SK-N-SH treated with all-trans-retinoic acid at 6 μM for 48 hours (cell line): ENCODE measurements at regions not wholly inside any gene's neighbourhood (a gene's known extent, or its start where the extent isn't known, plus 50 kb on each side); places are given as distances from the start of the nearest gene placed in this dataset.

Source experiments
- ATAC-seq: fragments of 200-7000 bp; cut with Tn5 transposase; 3 replicates; pipeline ENCODE4 v1.9.1; 2020; ENCODE audit warnings: mild to moderate bottlenecking, moderate library complexity
- ARNTL ChIP-seq: fragments of 450-650 bp; formaldehyde crosslinking; IDR thresholded peaks from 2 replicates; pipeline ENCODE4 v1.5.0; 2020; ENCODE audit warnings: low read depth, mild to moderate bottlenecking, moderate library complexity, borderline replicate concordance
- BACH2 ChIP-seq: fragments of 250-450 bp; sonication (Bioruptor Pico); IDR thresholded peaks from 2 replicates; pipeline ENCODE4 v1.9.0; 2021; ENCODE audit warnings: mild to moderate bottlenecking, borderline replicate concordance
- CSDC2 ChIP-seq: fragments of 250-450 bp; sonication (Bioruptor Pico); IDR thresholded peaks from 2 replicates; pipeline ENCODE4 v1.5.0; 2020; ENCODE audit warnings: mild to moderate bottlenecking, moderate library complexity
- CSRNP3 ChIP-seq: fragments of 250-450 bp; sonication (Bioruptor Pico); IDR thresholded peaks from 2 replicates; pipeline ENCODE4 v1.5.1; 2021; ENCODE audit warnings: mild to moderate bottlenecking, moderate library complexity
- ESRRG ChIP-seq: fragments of 250-450 bp; sonication (Bioruptor Pico); IDR thresholded peaks from 2 replicates; pipeline ENCODE4 v1.6.1; 2021; ENCODE audit warnings: mild to moderate bottlenecking
- GLIS3 ChIP-seq: fragments of 250-450 bp; sonication (Bioruptor Pico); IDR thresholded peaks from 2 replicates; pipeline ENCODE4 v1.5.0; 2020; ENCODE audit warnings: mild to moderate bottlenecking, moderate library complexity
- ISL1 ChIP-seq: fragments of 250-450 bp; sonication (Bioruptor Pico); IDR thresholded peaks from 2 replicates; pipeline ENCODE4 v2.1.2; 2022; ENCODE audit warnings: mild to moderate bottlenecking, moderate library complexity
- OSR1 ChIP-seq: fragments of 250-450 bp; sonication (Bioruptor Pico); IDR thresholded peaks from 2 replicates; pipeline ENCODE4 v1.8.0; 2022; ENCODE audit warnings: moderate library complexity, mild to moderate bottlenecking, inconsistent platforms
- PATZ1 ChIP-seq: fragments of 250-450 bp; sonication (Bioruptor Pico); IDR thresholded peaks from 2 replicates; pipeline ENCODE4 v1.8.0; 2020; ENCODE audit warnings: mild to moderate bottlenecking, moderate library complexity, borderline replicate concordance
- POU6F1 ChIP-seq: fragments of 250-450 bp; sonication (Bioruptor Pico); IDR thresholded peaks from 2 replicates; pipeline ENCODE4 v1.8.0; 2021; ENCODE audit warnings: low read depth, mild to moderate bottlenecking, moderate library complexity, borderline replicate concordance
- PPARA ChIP-seq: fragments of 250-450 bp; sonication (Bioruptor Pico); IDR thresholded peaks from 2 replicates; pipeline ENCODE4 v1.5.0; 2020; ENCODE audit warnings: mild to moderate bottlenecking, borderline replicate concordance
- RARB ChIP-seq: fragments of 250-450 bp; sonication (Bioruptor Pico); IDR thresholded peaks from 2 replicates; pipeline ENCODE4 v1.8.0; 2021; ENCODE audit warnings: mild to moderate bottlenecking, moderate library complexity
- SNAI2 ChIP-seq: fragments of 250-450 bp; sonication (Bioruptor Pico); IDR thresholded peaks from 2 replicates; pipeline ENCODE4 v1.5.0; 2020; ENCODE audit warnings: mild to moderate bottlenecking, moderate library complexity
- TCF4 ChIP-seq: fragments of 250-450 bp; sonication (Bioruptor Pico); IDR thresholded peaks from 2 replicates; pipeline ENCODE4 v1.8.0; 2021; ENCODE audit warnings: mild to moderate bottlenecking, moderate library complexity, borderline replicate concordance
- TOX ChIP-seq: fragments of 250-450 bp; sonication (Bioruptor Pico); IDR thresholded peaks from 2 replicates; pipeline ENCODE4 v1.8.0; 2021; ENCODE audit warnings: mild to moderate bottlenecking, moderate library complexity, borderline replicate concordance
- TSHZ2 ChIP-seq: fragments of 250-450 bp; sonication (Bioruptor Pico); IDR thresholded peaks from 2 replicates; pipeline ENCODE4 v1.5.0; 2020; ENCODE audit warnings: mild to moderate bottlenecking, moderate library complexity
- ZC3H10 ChIP-seq: fragments of 250-450 bp; sonication (Bioruptor Pico); IDR thresholded peaks from 2 replicates; pipeline ENCODE4 v1.5.1; 2021; ENCODE audit warnings: mild to moderate bottlenecking, moderate library complexity
- ZFP3 ChIP-seq: fragments of 250-450 bp; sonication (Bioruptor Pico); IDR thresholded peaks from 2 replicates; pipeline ENCODE4 v1.5.0; 2020; ENCODE audit warnings: mild to moderate bottlenecking, moderate library complexity
- ZFP30 ChIP-seq: fragments of 450-650 bp; formaldehyde crosslinking; IDR thresholded peaks from 2 replicates; pipeline ENCODE4 v1.5.0; 2022; ENCODE audit warnings: mild to moderate bottlenecking, moderate library complexity
- ZNF565 ChIP-seq: fragments of 450-650 bp; formaldehyde crosslinking; conservative IDR thresholded peaks from 2 replicates; pipeline ENCODE4 v1.5.0; 2020; ENCODE audit warnings: low read depth, mild to moderate bottlenecking, moderate library complexity
- ZNF70 ChIP-seq: fragments of 450-650 bp; formaldehyde crosslinking; IDR thresholded peaks from 2 replicates; pipeline ENCODE4 v1.5.0; 2020; ENCODE audit warnings: mild to moderate bottlenecking, moderate library complexity
- ZNF8 ChIP-seq: fragments of 450-650 bp; formaldehyde crosslinking; IDR thresholded peaks from 2 replicates; pipeline ENCODE4 v1.5.0; 2020; ENCODE audit warnings: mild to moderate bottlenecking, moderate library complexity

- TF ChIP-seq CSDC2 (CRISPR knock-in tag): 0 out of 2 replicates have a peak, but pooled peaks have one; percentile 1
- TF ChIP-seq ZC3H10 (CRISPR knock-in tag): no peak
- no peak for TF ChIP-seq ZFP30 (CRISPR knock-in tag)
- TF ChIP-seq TSHZ2 (CRISPR knock-in tag): no peak
- no peak for TF ChIP-seq ZFP3
- no peak for TF ChIP-seq PPARA (CRISPR knock-in tag)
- TF ChIP-seq OSR1: no peak
- TF ChIP-seq GLIS3 (CRISPR knock-in tag): no peak
- ATAC-seq: no peak
Observed at GRCh38 chr2:220226546-220226945, 599.1 kb downstream of the SLC4A3 start.

- peak; percentile 31 for ATAC-seq
- no peak for TF ChIP-seq PPARA (CRISPR knock-in tag)
- no peak for TF ChIP-seq ESRRG
- no peak for TF ChIP-seq ZC3H10 (CRISPR knock-in tag)
- TF ChIP-seq ZNF8 (CRISPR knock-in tag): no peak
- TF ChIP-seq TCF4 (CRISPR knock-in tag): no peak
- no peak for TF ChIP-seq CSRNP3
- no peak for TF ChIP-seq TOX (CRISPR knock-in tag)
- TF ChIP-seq ZFP3: no peak
- no peak for TF ChIP-seq TSHZ2 (CRISPR knock-in tag)
- no peak for TF ChIP-seq ARNTL (CRISPR knock-in tag)
- TF ChIP-seq OSR1: no peak
- no peak for TF ChIP-seq SNAI2
- no peak for TF ChIP-seq BACH2 (CRISPR knock-in tag)
- no peak for TF ChIP-seq GLIS3 (CRISPR knock-in tag)
- TF ChIP-seq ZNF70 (CRISPR knock-in tag): no peak
- TF ChIP-seq RARB (CRISPR knock-in tag): no peak
- TF ChIP-seq ZNF565 (CRISPR knock-in tag): no peak
- no peak for TF ChIP-seq ZFP30 (CRISPR knock-in tag)
- TF ChIP-seq, all 23 proteins: peak for 0
Observed at GRCh38 chr2:220227266-220227920, 600.0 kb downstream of the SLC4A3 start.

GRCh38 chr2:220228310-220229006, 601.0 kb downstream of the SLC4A3 start:
- no peak for TF ChIP-seq ZNF565 (CRISPR knock-in tag)
- TF ChIP-seq ZC3H10 (CRISPR knock-in tag): no peak
- no peak for TF ChIP-seq ZFP30 (CRISPR knock-in tag)
- TF ChIP-seq POU6F1 (CRISPR knock-in tag): no peak
- TF ChIP-seq ISL1 (CRISPR knock-in tag): peak; percentile 12
- TF ChIP-seq CSDC2 (CRISPR knock-in tag): peak; percentile 32; the same call in 1 of the 2 replicates
- TF ChIP-seq PATZ1 (CRISPR knock-in tag): no peak
- no peak for TF ChIP-seq GLIS3 (CRISPR knock-in tag)
- TF ChIP-seq TOX (CRISPR knock-in tag): no peak; the same call in 1 of the 2 replicates

More at GRCh38 chr2:220228310-220229006, 601.0 kb downstream of the SLC4A3 start:
- ATAC-seq: peak; percentile 94
